Cardiac muscle cell (in vitro differentiated cells and primary cell): ENCODE measurements at regions not wholly inside any gene's neighbourhood (a gene's known extent, or its start where the extent isn't known, plus 50 kb on each side); places are given as distances from the start of the nearest gene placed in this dataset.

Experiments used
- DNase-seq, 2 donors: peaks; one replicate each; pipeline versions ENCODE4 v3.0.0 to v3.0.0-alpha.2; 2010 to 2017; ENCODE audit warnings: low read depth in 1 of 2, low spot score in 1 of 2
- H3K27ac ChIP-seq: fragments of 200-600 bp; sonication (generic); 2 replicates; pipeline ENCODE4 v1.5.1; 2016
- H3K27me3 ChIP-seq: fragments of 200-600 bp; sonication (generic); 2 replicates; pipeline ENCODE4 v1.6.0; 2016; ENCODE audit warnings: control low read depth
- H3K36me3 ChIP-seq: fragments of 200-600 bp; sonication (generic); 2 replicates; pipeline ENCODE4 v1.5.1; 2016; ENCODE audit warnings: control low read depth
- H3K4me1 ChIP-seq: fragments of 200-600 bp; sonication (generic); 2 replicates; pipeline ENCODE4 v1.8.1; 2017; ENCODE audit warnings: low read depth, mild to moderate bottlenecking, mixed run types
- H3K4me3 ChIP-seq: fragments of 200-600 bp; sonication (generic); 2 replicates; pipeline ENCODE4 v1.5.1; 2016; ENCODE audit warnings: mild to moderate bottlenecking
- H3K9me3 ChIP-seq: fragments of 200-600 bp; sonication (generic); 2 replicates; pipeline ENCODE4 v1.5.1; 2017; ENCODE audit warnings: low read depth, mild to moderate bottlenecking, control low read depth
- TF ChIP-seq, protein P1 (sequence below): IDR thresholded peaks from 2 replicates; pipeline ENCODE4 v1.5.1; 2012; ENCODE audit warnings: low read depth, mild to moderate bottlenecking, low read length

DNA sequence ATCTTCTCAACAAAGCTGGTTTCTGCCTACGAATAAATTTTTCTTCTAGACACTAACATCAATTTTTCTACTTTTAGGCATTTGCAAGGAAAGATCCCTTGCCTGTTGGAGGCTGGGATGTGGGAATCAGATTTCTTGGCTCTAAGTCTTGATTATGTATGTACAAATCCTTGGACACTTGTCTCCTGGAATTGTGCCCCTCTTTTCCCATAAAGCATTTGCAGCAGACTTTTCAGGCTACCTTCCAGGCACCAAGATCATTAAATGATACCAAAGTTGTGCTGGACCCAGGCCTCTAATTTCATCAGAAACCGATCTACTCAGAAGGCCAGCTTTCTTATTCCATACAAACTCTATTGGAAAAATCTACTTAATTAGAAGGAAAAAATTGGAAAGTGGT, 339.5 kb upstream of the DIPK2B start:
- Histone ChIP-seq H3K27me3 (no peaks in the 10 kb centered on the region), H3K4me3 (no peak overlapping the region), H3K27ac (no peak overlapping the region), H3K36me3 (no peaks in the 10 kb centered on the region), H3K9me3 (no peaks in the 10 kb centered on the region), H3K4me1 (no peaks in the 10 kb centered on the region)
- no peak for DNase-seq
- TF ChIP-seq, protein P1, sequence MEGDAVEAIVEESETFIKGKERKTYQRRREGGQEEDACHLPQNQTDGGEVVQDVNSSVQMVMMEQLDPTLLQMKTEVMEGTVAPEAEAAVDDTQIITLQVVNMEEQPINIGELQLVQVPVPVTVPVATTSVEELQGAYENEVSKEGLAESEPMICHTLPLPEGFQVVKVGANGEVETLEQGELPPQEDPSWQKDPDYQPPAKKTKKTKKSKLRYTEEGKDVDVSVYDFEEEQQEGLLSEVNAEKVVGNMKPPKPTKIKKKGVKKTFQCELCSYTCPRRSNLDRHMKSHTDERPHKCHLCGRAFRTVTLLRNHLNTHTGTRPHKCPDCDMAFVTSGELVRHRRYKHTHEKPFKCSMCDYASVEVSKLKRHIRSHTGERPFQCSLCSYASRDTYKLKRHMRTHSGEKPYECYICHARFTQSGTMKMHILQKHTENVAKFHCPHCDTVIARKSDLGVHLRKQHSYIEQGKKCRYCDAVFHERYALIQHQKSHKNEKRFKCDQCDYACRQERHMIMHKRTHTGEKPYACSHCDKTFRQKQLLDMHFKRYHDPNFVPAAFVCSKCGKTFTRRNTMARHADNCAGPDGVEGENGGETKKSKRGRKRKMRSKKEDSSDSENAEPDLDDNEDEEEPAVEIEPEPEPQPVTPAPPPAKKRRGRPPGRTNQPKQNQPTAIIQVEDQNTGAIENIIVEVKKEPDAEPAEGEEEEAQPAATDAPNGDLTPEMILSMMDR, result no peak

DNA sequence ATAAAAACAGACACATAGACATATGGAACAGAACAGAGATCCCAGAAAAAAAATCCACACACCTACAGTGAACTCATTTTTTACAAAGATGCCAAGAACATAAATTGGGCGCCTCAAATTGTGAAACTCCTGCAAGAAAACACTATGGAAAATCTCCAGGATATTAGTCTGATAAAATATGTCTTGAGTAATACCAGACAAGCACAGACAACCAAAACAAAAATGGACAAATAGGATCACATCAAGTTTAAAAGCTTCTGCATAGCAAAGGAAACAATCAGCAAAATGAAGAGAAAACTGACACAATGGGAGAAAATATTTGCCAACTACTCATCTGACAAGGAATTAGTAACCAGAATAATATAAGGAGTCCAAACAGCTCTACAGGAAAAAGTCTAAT, 337.3 kb upstream of the DIPK2B start:
- TF ChIP-seq, protein P1, result no peak

DNA sequence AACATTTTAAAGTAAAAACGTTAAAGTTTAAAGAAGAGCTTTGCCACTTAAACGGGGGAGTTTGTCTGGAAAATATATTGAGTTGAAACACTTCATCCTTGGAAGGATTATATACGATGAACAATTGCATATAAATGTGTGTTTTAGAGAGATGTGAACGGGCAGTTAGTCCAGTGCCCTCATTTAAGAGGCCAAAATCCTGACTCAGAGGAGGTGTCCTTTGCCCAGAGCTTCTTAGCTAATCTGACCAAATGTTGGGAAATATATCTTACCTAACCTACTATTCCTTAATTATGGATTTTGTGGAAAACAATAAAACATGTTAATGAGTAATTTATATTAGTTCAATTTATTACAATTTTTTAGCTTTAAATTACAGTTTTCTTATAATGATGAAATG, 327.2 kb upstream of the DIPK2B start:
- Histone ChIP-seq H3K4me3 (no peak overlapping the region), H3K27ac (no peak overlapping the region), H3K9me3 (no peaks in the 10 kb centered on the region), H3K36me3 (no peaks in the 10 kb centered on the region), H3K4me1 (no peaks in the 10 kb centered on the region), H3K27me3 (no peaks in the 10 kb centered on the region)
- TF ChIP-seq, protein P1, result no peak
- peak in 1 of 2 donors; percentile 38 for DNase-seq

More for the DNA sequence above, 337.3 kb upstream of the DIPK2B start:
- H3K4me3 ChIP-seq, result no peak overlapping the region
- DNase-seq, result peak in 1 of 2 donors; percentile 22
- H3K4me1 ChIP-seq, result no peaks in the 10 kb centered on the region
- no peaks in the 10 kb centered on the region for H3K36me3 ChIP-seq
- H3K27ac ChIP-seq, result no peak overlapping the region
- H3K9me3 ChIP-seq, result no peaks in the 10 kb centered on the region
- H3K27me3 ChIP-seq, result no peaks in the 10 kb centered on the region

DNA sequence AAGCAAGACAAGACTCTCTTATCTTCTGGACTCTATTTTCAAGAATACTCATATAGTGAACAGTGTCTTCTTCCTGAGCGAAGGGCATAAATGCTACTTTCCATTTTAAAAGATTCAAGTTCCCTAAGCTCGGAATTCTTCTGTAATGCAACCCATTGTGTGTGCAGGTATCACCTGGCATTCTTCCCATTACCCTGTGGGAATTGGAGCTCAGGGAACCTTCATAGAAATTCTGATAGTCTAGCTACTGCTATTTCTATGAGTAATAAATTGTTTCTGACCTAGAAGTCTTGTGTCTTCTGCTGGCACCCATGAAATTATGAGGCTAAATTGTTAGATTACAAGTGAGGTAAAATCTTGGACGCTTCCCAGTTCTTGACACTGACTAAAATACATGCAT, 324.1 kb upstream of the DIPK2B start:
- TF ChIP-seq, protein P1, result no peak
- no peaks in the 10 kb centered on the region for H3K9me3 ChIP-seq
- no peak overlapping the region for H3K4me3 ChIP-seq
- H3K36me3 ChIP-seq, result no peaks in the 10 kb centered on the region
- no peak for DNase-seq
- no peak overlapping the region for H3K27ac ChIP-seq
- H3K4me1 ChIP-seq, result no peaks in the 10 kb centered on the region
- no peaks in the 10 kb centered on the region for H3K27me3 ChIP-seq

DNA sequence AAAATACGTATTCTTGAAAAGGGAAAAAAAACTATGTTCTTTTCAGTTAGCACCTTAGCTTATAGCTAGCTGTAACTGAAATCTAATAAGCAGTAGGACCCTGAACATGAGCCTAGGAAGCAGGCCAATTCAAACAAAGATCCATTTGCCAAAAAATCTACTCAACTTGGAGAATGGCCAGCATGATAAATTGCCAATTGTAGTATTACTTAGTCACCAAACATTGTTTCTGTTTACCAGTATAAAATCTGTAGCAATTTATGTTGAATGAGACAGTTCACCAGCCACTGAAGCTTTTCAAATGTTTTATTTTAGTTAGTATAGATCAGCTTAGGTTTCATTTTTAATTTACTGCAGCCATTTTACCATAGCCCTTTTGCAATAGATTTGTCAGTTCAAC, 323.6 kb upstream of the DIPK2B start:
- DNase-seq, result peak in 1 of 2 donors; percentile 67
- TF ChIP-seq, protein P1, result no peak
- H3K4me1 ChIP-seq, result no peaks in the 10 kb centered on the region
- no peak overlapping the region for H3K27ac ChIP-seq
- H3K4me3 ChIP-seq, result no peak overlapping the region
- H3K9me3 ChIP-seq, result no peaks in the 10 kb centered on the region
- no peaks in the 10 kb centered on the region for H3K27me3 ChIP-seq
- no peaks in the 10 kb centered on the region for H3K36me3 ChIP-seq

DNA sequence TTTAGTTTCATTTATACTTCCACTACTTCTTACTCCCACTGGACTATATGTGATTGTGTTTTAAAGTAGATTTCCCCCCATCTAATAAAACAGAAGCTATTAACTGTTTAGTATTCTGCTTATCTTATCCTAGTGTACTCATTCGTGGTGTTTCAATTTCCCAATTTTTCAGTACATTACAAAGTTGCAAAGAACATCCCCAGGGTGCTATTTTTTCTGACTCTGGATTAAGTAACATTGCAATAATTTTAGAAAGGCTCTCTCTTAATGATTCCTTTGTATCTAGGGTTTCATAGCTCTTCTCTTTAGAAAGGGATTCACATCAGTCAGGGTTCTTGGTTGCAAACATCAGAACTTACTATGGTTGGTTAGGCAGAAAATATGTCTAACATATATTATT, 317.9 kb upstream of the DIPK2B start:
- Histone ChIP-seq H3K27ac (no peak overlapping the region), H3K4me3 (no peak overlapping the region), H3K36me3 (no peaks in the 10 kb centered on the region), H3K4me1 (no peaks in the 10 kb centered on the region), H3K9me3 (no peaks in the 10 kb centered on the region), H3K27me3 (no peaks in the 10 kb centered on the region)
- TF ChIP-seq, protein P1, result no peak
- peak in 1 of 2 donors; percentile 28 for DNase-seq
